Tibial artery (tissue), 4 donors: ENCODE measurements at regions not wholly inside any gene's neighbourhood (a gene's known extent, or its start where the extent isn't known, plus 50 kb on each side); places are given as distances from the start of the nearest gene placed in this dataset.

Experiments used
- DNase-seq, 2 donors: peaks; one replicate each; pipeline ENCODE4 v3.0.0-alpha.2; 2019
- H3K27ac ChIP-seq, 2 donors: fragments of 200-600 bp; sonication (generic) in 1 of 2; 1 replicate in 1 of 2; 2 replicates in 1 of 2; pipeline ENCODE4 v1.5.1; 2018 to 2019; ENCODE audit warnings: mild to moderate bottlenecking in 1 of 2
- H3K27me3 ChIP-seq, 2 donors: fragments of 200-600 bp; sonication (generic) in 1 of 2; one replicate each; pipeline versions ENCODE4 v1.5.1 to v1.6.0; 2016 to 2019
- H3K36me3 ChIP-seq, 3 donors: fragments of 200-600 bp; sonication (generic) in 2 of 3; one replicate each; pipeline ENCODE4 v1.5.1; 2016 to 2019; ENCODE audit warnings: mild to moderate bottlenecking in 2 of 3
- H3K4me1 ChIP-seq, 4 donors: fragments of 200-600 bp; sonication (generic) in 2 of 4; 1 replicate in 3 of 4; 2 replicates in 1 of 4; pipeline ENCODE4 v1.5.1; 2016 to 2019
- H3K4me3 ChIP-seq, 2 donors: fragments of 200-600 bp; sonication (generic) in 1 of 2; 1 replicate in 1 of 2; 2 replicates in 1 of 2; pipeline ENCODE4 v1.5.1; 2018 to 2019; ENCODE audit warnings: mild to moderate bottlenecking in 2 of 2
- H3K9me3 ChIP-seq, 3 donors: fragments of 200-600 bp; sonication (generic) in 1 of 3; one replicate each; pipeline ENCODE4 v1.5.1; 2016 to 2019
- intact Hi-C: fragments of 100-400 bp; cut with DNase I; formaldehyde crosslinking; loops from one replicate; pipeline ENCODE4 v1.15.0; 2023; ENCODE audit warnings: low total_unique reads
- TF ChIP-seq, protein P1 (sequence below), 2 experiments: fragments of 200-600 bp in 1 of 2; fragments of 450-650 bp in 1 of 2; IDR thresholded peaks; one replicate each; pipeline ENCODE4 v1.5.1; 2017 to 2019; ENCODE audit warnings: antibody characterized with exemption in 2 of 2, mild to moderate bottlenecking in 1 of 2, moderate library complexity in 1 of 2

DNA sequence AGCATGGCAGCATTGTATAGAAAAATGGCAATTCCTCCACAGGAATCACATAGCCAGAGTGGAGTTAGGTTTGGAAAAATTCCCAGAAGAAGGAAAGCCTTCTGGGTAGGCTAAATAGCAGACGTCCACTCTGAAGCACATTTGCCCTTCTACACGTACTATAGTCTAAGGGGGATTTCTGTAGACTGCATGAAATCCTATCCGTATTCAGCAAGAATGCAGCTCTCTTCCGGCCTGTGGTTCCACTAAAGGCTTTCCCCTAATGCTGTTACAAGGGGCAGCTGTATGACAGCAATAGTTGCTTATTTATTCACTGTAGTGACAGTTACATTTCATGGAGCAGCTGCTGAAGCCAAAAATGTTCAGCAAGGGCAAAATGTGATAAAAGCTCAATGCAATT lies 263.6 kb downstream of the RWDD3 start:
- no peak for DNase-seq
- Histone ChIP-seq H3K27me3 (no peaks in the 10 kb centered on the region), H3K27ac (no peak overlapping the region), H3K9me3 (no peaks in the 10 kb centered on the region), H3K4me1 (no peaks in the 10 kb centered on the region), H3K36me3 (no peaks in the 10 kb centered on the region), H3K4me3 (no peak overlapping the region)
- TF ChIP-seq, protein P1, sequence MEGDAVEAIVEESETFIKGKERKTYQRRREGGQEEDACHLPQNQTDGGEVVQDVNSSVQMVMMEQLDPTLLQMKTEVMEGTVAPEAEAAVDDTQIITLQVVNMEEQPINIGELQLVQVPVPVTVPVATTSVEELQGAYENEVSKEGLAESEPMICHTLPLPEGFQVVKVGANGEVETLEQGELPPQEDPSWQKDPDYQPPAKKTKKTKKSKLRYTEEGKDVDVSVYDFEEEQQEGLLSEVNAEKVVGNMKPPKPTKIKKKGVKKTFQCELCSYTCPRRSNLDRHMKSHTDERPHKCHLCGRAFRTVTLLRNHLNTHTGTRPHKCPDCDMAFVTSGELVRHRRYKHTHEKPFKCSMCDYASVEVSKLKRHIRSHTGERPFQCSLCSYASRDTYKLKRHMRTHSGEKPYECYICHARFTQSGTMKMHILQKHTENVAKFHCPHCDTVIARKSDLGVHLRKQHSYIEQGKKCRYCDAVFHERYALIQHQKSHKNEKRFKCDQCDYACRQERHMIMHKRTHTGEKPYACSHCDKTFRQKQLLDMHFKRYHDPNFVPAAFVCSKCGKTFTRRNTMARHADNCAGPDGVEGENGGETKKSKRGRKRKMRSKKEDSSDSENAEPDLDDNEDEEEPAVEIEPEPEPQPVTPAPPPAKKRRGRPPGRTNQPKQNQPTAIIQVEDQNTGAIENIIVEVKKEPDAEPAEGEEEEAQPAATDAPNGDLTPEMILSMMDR (IDR thresholded peaks at IDR 0.05), result no peak
- intact Hi-C loops, result no loop called here

DNA sequence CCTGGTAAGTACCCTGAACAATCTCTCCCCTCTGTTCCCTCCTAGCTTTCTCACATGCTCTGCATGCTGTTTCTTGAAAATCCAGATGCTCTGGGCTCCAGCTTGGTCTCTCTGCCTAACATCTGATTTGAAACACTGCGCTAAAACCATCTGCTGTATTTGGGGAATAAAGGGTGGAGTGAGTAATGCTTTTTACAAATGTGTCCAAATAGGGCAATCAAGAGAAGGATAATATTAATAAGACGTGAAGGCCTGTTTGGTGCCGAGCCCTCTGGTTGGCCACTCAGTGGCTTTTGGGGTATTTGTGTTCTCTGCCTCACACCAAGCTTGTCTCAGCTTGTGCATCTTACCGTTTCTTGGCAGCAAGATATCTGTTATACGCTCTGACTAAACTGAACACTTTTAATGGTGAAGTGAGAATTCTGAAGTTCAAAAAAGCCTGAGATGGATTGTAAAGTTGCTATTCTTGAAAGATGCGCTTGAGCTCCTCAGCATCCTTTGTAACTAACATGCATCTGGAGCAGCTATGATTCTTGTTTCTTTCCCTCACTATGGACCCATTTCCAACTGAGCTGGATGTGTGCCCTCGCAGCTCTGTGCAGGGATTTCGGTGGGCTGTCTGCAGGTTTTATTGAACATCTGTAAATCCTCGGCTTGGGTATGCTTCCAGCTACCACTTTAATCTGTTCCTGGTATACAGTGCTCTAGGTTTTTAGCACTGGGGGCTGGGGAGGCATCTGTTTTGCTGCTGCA lies 269.4 kb downstream of the RWDD3 start:
- intact Hi-C loops, result no loop called here
- Histone ChIP-seq H3K27me3 (peaks cover 0 to 2% of the 10 kb centered on the region in 2 donors), H3K36me3 (no peaks in the 10 kb centered on the region), H3K27ac (no peak overlapping the region), H3K4me3 (no peak overlapping the region), H3K9me3 (no peaks in the 10 kb centered on the region), H3K4me1 (no peaks in the 10 kb centered on the region)
- DNase-seq, result no peak
- TF ChIP-seq, protein P1 (IDR thresholded peaks at IDR 0.05), result no peak

DNA sequence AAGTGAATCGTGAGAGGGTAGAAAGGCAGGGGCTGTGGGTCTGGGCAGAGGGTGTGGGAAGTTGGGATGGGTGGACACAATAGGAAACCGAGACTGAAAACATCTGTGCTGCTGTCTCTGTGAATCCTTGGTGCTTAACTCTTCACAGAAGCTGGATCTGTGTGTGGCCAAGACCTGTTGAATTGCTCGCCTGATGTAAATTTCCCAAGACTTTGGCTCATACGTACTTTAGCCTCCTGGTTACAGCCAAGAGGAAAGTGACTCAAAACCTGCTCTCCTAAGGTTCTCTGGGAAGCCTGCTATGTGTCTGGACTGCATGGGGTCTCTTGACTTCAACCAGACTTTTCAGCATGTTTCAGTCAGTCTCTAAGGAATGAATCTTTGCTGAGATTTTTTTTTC lies 270.3 kb downstream of the RWDD3 start:
- no peak overlapping the region for H3K4me3 ChIP-seq
- TF ChIP-seq, protein P1 (IDR thresholded peaks at IDR 0.05), result no peak
- peaks cover 0 to 2% of the 10 kb centered on the region in 2 donors for H3K27me3 ChIP-seq
- H3K27ac ChIP-seq, result no peak overlapping the region
- H3K9me3 ChIP-seq, result no peaks in the 10 kb centered on the region
- H3K4me1 ChIP-seq, result no peaks in the 10 kb centered on the region
- no peak for DNase-seq
- no peaks in the 10 kb centered on the region for H3K36me3 ChIP-seq
- intact Hi-C loops, result no loop called here

DNA sequence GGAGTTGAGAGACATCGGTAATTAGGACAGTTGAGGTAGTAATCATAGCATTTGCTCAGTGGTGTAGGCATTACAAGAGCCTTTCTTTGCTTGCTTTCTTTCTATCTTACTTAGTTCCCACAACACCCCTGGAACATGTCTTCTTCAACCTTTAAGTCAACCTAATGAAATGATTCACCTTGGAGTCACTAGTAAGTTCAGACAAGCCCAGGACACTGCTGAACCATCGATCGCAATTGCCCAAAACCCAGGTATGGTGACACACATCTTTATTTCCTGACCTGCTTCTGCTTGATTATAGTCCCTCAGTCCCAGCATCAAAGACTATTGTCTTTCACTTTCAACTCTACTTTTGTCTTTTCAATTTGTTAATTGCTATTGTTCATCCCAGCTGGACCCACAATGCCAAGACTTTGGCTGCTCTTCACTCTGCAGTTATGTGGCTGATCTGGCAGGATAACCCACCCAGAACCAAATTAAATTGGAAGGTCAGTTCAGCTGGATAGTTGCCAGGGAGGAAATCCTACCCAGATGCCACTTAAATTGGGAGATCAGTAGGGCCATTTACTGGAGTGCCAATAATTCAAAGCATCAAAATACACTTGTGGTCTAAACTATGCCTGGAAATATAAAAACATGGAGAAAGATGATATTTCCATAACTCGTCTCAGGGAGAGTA lies 272.9 kb downstream of the RWDD3 start:
- no peak for DNase-seq
- intact Hi-C loops, result no loop called here
- Histone ChIP-seq H3K27me3 (peaks cover 0 to 2% of the 10 kb centered on the region in 2 donors), H3K27ac (no peak overlapping the region), H3K4me1 (no peaks in the 10 kb centered on the region), H3K36me3 (no peaks in the 10 kb centered on the region), H3K9me3 (no peaks in the 10 kb centered on the region), H3K4me3 (no peak overlapping the region)
- TF ChIP-seq, protein P1 (IDR thresholded peaks at IDR 0.05), result no peak

DNA sequence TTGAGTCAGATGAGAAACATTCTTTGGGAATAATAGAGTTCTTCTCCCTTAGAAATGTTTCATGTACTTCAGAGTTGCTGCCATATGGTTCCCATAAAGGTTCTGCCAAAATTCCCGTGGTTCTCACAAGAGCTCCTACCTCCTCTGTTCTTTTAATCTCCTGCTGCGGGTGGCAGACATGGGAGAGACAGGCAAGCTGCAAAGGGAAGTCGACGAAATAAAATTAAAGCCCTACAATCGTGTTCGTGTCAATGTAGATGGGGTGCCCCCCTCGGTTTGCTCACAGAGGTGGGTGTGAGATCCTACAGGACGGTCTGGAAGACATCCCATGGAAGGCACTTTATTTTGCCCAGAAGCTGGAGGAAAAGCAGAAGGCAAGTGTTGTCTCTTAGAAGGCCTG lies 276.0 kb downstream of the RWDD3 start:
- intact Hi-C loops, result no loop called here
- Histone ChIP-seq H3K36me3 (no peaks in the 10 kb centered on the region), H3K4me1 (no peaks in the 10 kb centered on the region), H3K9me3 (no peaks in the 10 kb centered on the region), H3K27ac (no peak overlapping the region), H3K27me3 (peaks cover 0 to 2% of the 10 kb centered on the region in 2 donors), H3K4me3 (no peak overlapping the region)
- no peak for DNase-seq
- TF ChIP-seq, protein P1 (IDR thresholded peaks at IDR 0.05), result no peak
